Nephron progenitor cell (in vitro differentiated cells): ENCODE measurements at regions not wholly inside any gene's neighbourhood (a gene's known extent, or its start where the extent isn't known, plus 50 kb on each side); places are given as distances from the start of the nearest gene placed in this dataset.

Experiments used
- DNase-seq: peaks from one replicate; pipeline ENCODE4 v3.0.0; 2021
- H3K27ac Mint-ChIP-seq: 2 replicates; pipeline ENCODE4 v1.8.0; 2021; ENCODE audit warnings: mild to moderate bottlenecking, moderate library complexity, mixed read lengths
- H3K27me3 Mint-ChIP-seq: 2 replicates; pipeline ENCODE4 v1.8.0; 2021; ENCODE audit warnings: mild to moderate bottlenecking, low read depth, mixed read lengths; ENCODE audit not compliant: poor library complexity
- H3K36me3 Mint-ChIP-seq: 2 replicates; pipeline ENCODE4 v1.8.0; 2021; ENCODE audit warnings: low read depth, mixed read lengths
- H3K4me1 Mint-ChIP-seq: 2 replicates; pipeline ENCODE4 v1.8.0; 2021; ENCODE audit warnings: mixed read lengths
- H3K4me3 Mint-ChIP-seq: 2 replicates; pipeline ENCODE4 v1.8.0; 2021; ENCODE audit warnings: mild to moderate bottlenecking, moderate library complexity, mixed read lengths
- H3K9me3 Mint-ChIP-seq: 2 replicates; pipeline ENCODE4 v1.8.0; 2021; ENCODE audit warnings: mild to moderate bottlenecking, moderate library complexity, mixed read lengths
- TF ChIP-seq, protein P1 (sequence below): fragments of 200-600 bp; sonication (generic); IDR thresholded peaks from 2 replicates; pipeline ENCODE4 v1.5.0; 2021; ENCODE audit warnings: antibody characterized with exemption

DNA sequence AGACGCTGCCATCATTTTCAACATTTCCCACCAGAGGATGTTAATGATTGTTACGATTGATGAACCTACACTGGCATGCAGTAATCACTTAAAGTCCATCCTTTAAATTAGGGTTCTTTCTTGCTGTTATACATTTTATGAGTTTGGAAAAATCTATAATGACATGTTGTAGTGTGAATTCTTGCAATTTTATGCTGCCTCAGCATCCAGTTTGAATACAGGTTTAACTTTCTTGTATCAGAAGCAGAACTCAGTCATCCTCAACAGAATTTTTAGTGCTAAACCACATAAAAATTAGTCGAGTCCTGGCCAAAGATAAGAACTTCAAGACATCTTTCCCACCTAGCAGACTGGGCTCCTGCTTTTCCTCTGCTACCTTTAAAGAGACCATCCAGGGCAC lies 303.3 kb downstream of the NUP35 start:
- Mint-ChIP-seq H3K27me3 (peaks cover 8% of the 10 kb centered on the region), H3K4me1 (no peaks in the 10 kb centered on the region), H3K36me3 (no peaks in the 10 kb centered on the region), H3K9me3 (no peaks in the 10 kb centered on the region), H3K4me3 (no peak overlapping the region), H3K27ac (no peak overlapping the region)
- TF ChIP-seq, protein P1, sequence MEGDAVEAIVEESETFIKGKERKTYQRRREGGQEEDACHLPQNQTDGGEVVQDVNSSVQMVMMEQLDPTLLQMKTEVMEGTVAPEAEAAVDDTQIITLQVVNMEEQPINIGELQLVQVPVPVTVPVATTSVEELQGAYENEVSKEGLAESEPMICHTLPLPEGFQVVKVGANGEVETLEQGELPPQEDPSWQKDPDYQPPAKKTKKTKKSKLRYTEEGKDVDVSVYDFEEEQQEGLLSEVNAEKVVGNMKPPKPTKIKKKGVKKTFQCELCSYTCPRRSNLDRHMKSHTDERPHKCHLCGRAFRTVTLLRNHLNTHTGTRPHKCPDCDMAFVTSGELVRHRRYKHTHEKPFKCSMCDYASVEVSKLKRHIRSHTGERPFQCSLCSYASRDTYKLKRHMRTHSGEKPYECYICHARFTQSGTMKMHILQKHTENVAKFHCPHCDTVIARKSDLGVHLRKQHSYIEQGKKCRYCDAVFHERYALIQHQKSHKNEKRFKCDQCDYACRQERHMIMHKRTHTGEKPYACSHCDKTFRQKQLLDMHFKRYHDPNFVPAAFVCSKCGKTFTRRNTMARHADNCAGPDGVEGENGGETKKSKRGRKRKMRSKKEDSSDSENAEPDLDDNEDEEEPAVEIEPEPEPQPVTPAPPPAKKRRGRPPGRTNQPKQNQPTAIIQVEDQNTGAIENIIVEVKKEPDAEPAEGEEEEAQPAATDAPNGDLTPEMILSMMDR: no peak
- no peak for DNase-seq

DNA sequence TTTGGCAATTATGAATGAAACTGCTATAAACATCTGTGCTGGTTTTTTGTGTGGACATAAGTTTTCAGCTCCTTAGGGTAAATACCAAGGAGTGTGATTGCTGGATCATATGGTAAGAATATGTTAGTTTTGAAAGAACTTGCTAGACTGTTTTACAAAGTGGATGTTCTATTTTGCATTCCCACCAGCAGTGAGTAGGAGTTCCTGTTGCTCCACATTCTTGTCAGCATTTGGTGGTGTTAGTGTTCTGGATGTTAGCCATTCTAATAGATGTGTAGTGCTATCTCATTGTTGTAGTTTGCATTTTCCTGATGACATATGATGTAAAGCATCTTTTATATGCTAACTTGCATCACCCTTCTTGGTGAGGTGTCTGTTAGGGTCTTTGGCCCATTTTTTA lies 304.6 kb downstream of the NUP35 start:
- Mint-ChIP-seq H3K27me3 (peaks cover 8% of the 10 kb centered on the region), H3K36me3 (no peaks in the 10 kb centered on the region), H3K4me1 (no peaks in the 10 kb centered on the region), H3K4me3 (no peak overlapping the region), H3K27ac (no peak overlapping the region), H3K9me3 (no peaks in the 10 kb centered on the region)
- no peak for DNase-seq
- TF ChIP-seq, protein P1: no peak

- Mint-ChIP-seq H3K27me3 (peaks cover 5% of the 10 kb centered on the region), H3K4me1 (no peaks in the 10 kb centered on the region), H3K27ac (no peak overlapping the region), H3K36me3 (no peaks in the 10 kb centered on the region), H3K4me3 (no peak overlapping the region), H3K9me3 (no peaks in the 10 kb centered on the region)
- TF ChIP-seq, protein P1: no peak
- no peak for DNase-seq
These were observed 314.3 kb downstream of the NUP35 start for GRCh38 chr2:183438541-183438940.

DNA sequence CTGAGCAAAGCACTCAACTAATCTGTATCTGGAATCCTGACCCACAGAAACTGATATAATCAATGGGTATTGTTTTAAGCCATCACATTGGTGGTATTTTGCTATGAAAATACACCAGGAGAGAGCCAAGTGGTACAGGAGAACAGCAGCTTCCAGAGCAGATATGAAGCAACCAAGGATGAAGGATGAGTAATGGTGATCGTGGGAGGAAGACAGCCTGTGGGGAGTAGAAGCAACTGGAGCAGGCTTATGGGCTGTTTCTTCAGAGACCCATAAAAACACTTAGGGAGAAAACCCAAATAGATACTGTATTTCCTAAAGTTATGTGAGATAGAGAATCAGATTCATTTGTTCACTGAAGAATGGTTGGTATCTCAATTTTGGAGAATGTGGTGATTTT lies 330.8 kb downstream of the NUP35 start:
- no peak for DNase-seq
- H3K27me3 Mint-ChIP-seq: peaks cover 3% of the 10 kb centered on the region
- no peaks in the 10 kb centered on the region for H3K36me3 Mint-ChIP-seq
- H3K4me1 Mint-ChIP-seq: peaks cover 4% of the 10 kb centered on the region
- peaks cover 8% of the 10 kb centered on the region for H3K9me3 Mint-ChIP-seq
- H3K27ac Mint-ChIP-seq: no peak overlapping the region
- TF ChIP-seq, protein P1: no peak
- H3K4me3 Mint-ChIP-seq: no peak overlapping the region

- TF ChIP-seq, protein P1: no peak
These were observed 331.9 kb downstream of the NUP35 start for GRCh38 chr2:183456177-183456576.

GRCh38 chr2:183458460-183458859 lies 334.2 kb downstream of the NUP35 start:
- Mint-ChIP-seq H3K4me1 (peaks cover 4% of the 10 kb centered on the region), H3K36me3 (no peaks in the 10 kb centered on the region), H3K9me3 (peaks cover 4% of the 10 kb centered on the region), H3K27me3 (peaks cover 3% of the 10 kb centered on the region), H3K4me3 (no peak overlapping the region), H3K27ac (no peak overlapping the region)
- DNase-seq: no peak
- TF ChIP-seq, protein P1: no peak

More at GRCh38 chr2:183456177-183456576, 331.9 kb downstream of the NUP35 start:
- H3K27me3 Mint-ChIP-seq: peaks cover 3% of the 10 kb centered on the region
- peaks cover 8% of the 10 kb centered on the region for H3K9me3 Mint-ChIP-seq
- H3K36me3 Mint-ChIP-seq: no peaks in the 10 kb centered on the region
- H3K4me1 Mint-ChIP-seq: peaks cover 4% of the 10 kb centered on the region
- H3K4me3 Mint-ChIP-seq: no peak overlapping the region
- DNase-seq: no peak
- H3K27ac Mint-ChIP-seq: no peak overlapping the region
